Lower leg skin (tissue), 3 donors: ENCODE measurements at regions not wholly inside any gene's neighbourhood (a gene's known extent, or its start where the extent isn't known, plus 50 kb on each side); places are given as distances from the start of the nearest gene placed in this dataset.

Source experiments
- POLR2A ChIP-seq, 2 donors: fragments of 450-650 bp; IDR thresholded peaks; one replicate each; pipeline ENCODE4 v1.6.1; 2016 to 2017; ENCODE audit warnings: antibody characterized with exemption in 2 of 2, mild to moderate bottlenecking in 1 of 2, moderate library complexity in 1 of 2
- TF ChIP-seq, protein P1 (sequence below), 3 donors: fragments of 450-650 bp; IDR thresholded peaks; one replicate each; pipeline ENCODE4 v1.5.1; 2016; ENCODE audit warnings: antibody characterized with exemption in 3 of 3, mild to moderate bottlenecking in 3 of 3, moderate library complexity in 2 of 3

DNA sequence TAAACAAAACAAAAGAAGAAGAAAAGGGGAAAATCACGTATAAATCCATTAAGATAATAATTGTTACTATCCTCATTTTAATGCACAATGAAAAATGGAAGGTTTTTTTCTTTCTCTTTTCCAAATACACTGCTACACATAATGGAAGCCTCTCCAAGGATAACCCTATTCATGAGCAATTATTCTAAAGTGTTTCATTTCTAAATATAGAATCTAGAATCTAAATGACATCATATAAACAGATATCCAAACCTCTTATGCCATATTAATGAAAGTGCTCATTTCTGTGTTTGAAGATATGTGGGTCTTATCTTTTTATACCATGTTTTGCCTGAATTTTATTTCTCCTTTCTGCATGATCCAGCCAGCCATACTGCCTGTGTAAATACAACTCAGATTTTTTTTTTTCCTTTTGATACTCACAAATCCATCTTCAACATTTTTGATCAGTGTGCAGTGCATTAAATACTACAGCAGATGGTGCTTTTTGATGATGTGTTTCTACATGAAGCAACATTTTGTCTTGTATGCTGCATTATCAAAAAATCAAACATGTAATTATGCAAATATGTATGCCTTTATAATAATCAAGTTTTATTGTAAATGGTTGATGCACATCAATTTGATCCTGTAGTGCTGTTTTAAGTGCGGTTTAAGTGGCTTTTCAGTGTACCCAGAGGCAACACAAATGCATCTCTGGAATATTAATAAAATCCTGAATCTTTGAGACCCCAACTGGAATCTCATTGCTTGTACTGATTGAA is 625.6 kb upstream of the PTBP2 start:
- TF ChIP-seq, protein P1, sequence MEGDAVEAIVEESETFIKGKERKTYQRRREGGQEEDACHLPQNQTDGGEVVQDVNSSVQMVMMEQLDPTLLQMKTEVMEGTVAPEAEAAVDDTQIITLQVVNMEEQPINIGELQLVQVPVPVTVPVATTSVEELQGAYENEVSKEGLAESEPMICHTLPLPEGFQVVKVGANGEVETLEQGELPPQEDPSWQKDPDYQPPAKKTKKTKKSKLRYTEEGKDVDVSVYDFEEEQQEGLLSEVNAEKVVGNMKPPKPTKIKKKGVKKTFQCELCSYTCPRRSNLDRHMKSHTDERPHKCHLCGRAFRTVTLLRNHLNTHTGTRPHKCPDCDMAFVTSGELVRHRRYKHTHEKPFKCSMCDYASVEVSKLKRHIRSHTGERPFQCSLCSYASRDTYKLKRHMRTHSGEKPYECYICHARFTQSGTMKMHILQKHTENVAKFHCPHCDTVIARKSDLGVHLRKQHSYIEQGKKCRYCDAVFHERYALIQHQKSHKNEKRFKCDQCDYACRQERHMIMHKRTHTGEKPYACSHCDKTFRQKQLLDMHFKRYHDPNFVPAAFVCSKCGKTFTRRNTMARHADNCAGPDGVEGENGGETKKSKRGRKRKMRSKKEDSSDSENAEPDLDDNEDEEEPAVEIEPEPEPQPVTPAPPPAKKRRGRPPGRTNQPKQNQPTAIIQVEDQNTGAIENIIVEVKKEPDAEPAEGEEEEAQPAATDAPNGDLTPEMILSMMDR (IDR thresholded peaks at IDR 0.05): no peak
- TF ChIP-seq POLR2A (IDR thresholded peaks at IDR 0.05): no peak
